ENCODE measurements at regions not wholly inside any gene's neighbourhood (a gene's known extent, or its start where the extent isn't known, plus 50 kb on each side); places are given as distances from the start of the nearest gene placed in this dataset.

- intact Hi-C loops (cut with micrococcal nuclease): no loop called here
Measured at GRCh38 chr2:81235601-81236000, 931.0 kb upstream of the LRRTM1 start.

DNA sequence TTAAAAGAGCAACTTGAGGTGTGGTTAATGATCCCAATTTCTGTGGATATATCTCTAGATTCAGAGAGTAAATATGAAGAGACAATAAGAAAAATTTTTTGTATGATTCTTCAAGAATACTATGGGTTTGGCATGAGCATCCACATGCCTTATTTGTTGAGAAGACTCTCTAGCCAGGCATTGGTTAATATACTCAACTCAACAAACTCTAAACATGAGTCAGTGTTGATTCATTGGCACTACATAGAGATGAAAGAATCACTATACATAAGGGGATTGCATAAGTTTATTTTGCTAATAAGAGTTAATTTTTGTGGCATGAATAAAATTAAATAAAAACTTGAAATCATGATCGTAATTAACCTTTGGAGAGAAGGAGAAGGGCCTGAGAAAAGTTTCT is 930.2 kb upstream of the LRRTM1 start:
- Mint-ChIP-seq H3K4me1 (no peaks in the 10 kb centered on the region), H3K27me3 (ENCODE audit: low read depth in 2 of 2) (no peaks in the 10 kb centered on the region), H3K36me3 (peaks cover 7% of the 10 kb centered on the region), H3K4me3 (no peak overlapping the region), H3K27ac (no peak overlapping the region), H3K9me3 (peaks cover 20 to 38% of the 10 kb centered on the region in 2 donors)
- DNase-seq (no peak), ATAC-seq (no peak)
- TF ChIP-seq, protein P1, sequence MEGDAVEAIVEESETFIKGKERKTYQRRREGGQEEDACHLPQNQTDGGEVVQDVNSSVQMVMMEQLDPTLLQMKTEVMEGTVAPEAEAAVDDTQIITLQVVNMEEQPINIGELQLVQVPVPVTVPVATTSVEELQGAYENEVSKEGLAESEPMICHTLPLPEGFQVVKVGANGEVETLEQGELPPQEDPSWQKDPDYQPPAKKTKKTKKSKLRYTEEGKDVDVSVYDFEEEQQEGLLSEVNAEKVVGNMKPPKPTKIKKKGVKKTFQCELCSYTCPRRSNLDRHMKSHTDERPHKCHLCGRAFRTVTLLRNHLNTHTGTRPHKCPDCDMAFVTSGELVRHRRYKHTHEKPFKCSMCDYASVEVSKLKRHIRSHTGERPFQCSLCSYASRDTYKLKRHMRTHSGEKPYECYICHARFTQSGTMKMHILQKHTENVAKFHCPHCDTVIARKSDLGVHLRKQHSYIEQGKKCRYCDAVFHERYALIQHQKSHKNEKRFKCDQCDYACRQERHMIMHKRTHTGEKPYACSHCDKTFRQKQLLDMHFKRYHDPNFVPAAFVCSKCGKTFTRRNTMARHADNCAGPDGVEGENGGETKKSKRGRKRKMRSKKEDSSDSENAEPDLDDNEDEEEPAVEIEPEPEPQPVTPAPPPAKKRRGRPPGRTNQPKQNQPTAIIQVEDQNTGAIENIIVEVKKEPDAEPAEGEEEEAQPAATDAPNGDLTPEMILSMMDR (IDR thresholded peaks at IDR 0.05): no peak
- Histone ChIP-seq H3K4me3 (ENCODE audit: low read length) (no peak overlapping the region), H3K9me3 (ENCODE audit: control insufficient read depth, insufficient read depth, low read length) (no peaks in the 10 kb centered on the region), H3K4me1 (ENCODE audit: control insufficient read depth, insufficient read depth, low read length) (no peaks in the 10 kb centered on the region), H3K27ac (ENCODE audit: low read length) (no peak overlapping the region), H3K27me3 (ENCODE audit: control insufficient read depth, insufficient read depth, low read length) (no peaks in the 10 kb centered on the region), H3K36me3 (ENCODE audit: control insufficient read depth, insufficient read depth, low read length) (no peaks in the 10 kb centered on the region)
- 33% methylated on average over 1 of the region's 1 CpG for WGBS (ENCODE audit: insufficient coverage)
- intact Hi-C loops (cut with micrococcal nuclease): no loop called here

More at GRCh38 chr2:81235601-81236000, 931.0 kb upstream of the LRRTM1 start:
- H3K36me3 Mint-ChIP-seq: peaks cover 10% of the 10 kb centered on the region
- Histone ChIP-seq H3K27me3 (ENCODE audit: control insufficient read depth, insufficient read depth, low read length) (no peaks in the 10 kb centered on the region), H3K4me1 (ENCODE audit: control insufficient read depth, insufficient read depth, low read length) (no peaks in the 10 kb centered on the region), H3K27ac (ENCODE audit: low read length) (no peak overlapping the region), H3K36me3 (ENCODE audit: control insufficient read depth, insufficient read depth, low read length) (no peaks in the 10 kb centered on the region), H3K4me3 (ENCODE audit: low read length) (no peak overlapping the region), H3K9me3 (ENCODE audit: control insufficient read depth, insufficient read depth, low read length) (no peaks in the 10 kb centered on the region)
- DNase-seq: no peak
- H3K27ac Mint-ChIP-seq: no peak overlapping the region
- no peak overlapping the region for H3K4me3 Mint-ChIP-seq
- H3K9me3 Mint-ChIP-seq: peaks cover 20 to 39% of the 10 kb centered on the region in 2 donors
- H3K27me3 Mint-ChIP-seq (ENCODE audit: low read depth in 2 of 2): no peaks in the 10 kb centered on the region
- no peak for ATAC-seq
- TF ChIP-seq, protein P1 (IDR thresholded peaks at IDR 0.05): no peak
- no CpG with 5 or more reads among the region's 1 CpG for WGBS (ENCODE audit: insufficient coverage)
- H3K4me1 Mint-ChIP-seq: no peaks in the 10 kb centered on the region

- Mint-ChIP-seq H3K4me3 (no peak overlapping the region), H3K4me1 (no peaks in the 10 kb centered on the region), H3K27ac (no peak overlapping the region), H3K27me3 (ENCODE audit: low read depth in 2 of 2) (no peaks in the 10 kb centered on the region), H3K36me3 (no peaks in the 10 kb centered on the region), H3K9me3 (peaks cover 8 to 14% of the 10 kb centered on the region in 2 donors)
- TF ChIP-seq, protein P1 (IDR thresholded peaks at IDR 0.05): no peak
- no peak for ATAC-seq
- intact Hi-C loops (cut with micrococcal nuclease): no loop called here
- DNase-seq: no peak
- Histone ChIP-seq H3K27me3 (ENCODE audit: control insufficient read depth, insufficient read depth, low read length) (no peaks in the 10 kb centered on the region), H3K27ac (ENCODE audit: low read length) (no peak overlapping the region), H3K36me3 (ENCODE audit: control insufficient read depth, insufficient read depth, low read length) (no peaks in the 10 kb centered on the region), H3K4me1 (ENCODE audit: control insufficient read depth, insufficient read depth, low read length) (no peaks in the 10 kb centered on the region), H3K9me3 (ENCODE audit: control insufficient read depth, insufficient read depth, low read length) (peaks cover 3% of the 10 kb centered on the region), H3K4me3 (ENCODE audit: low read length) (no peak overlapping the region)
- WGBS (ENCODE audit: insufficient coverage): 81% methylated on average over 3 of the region's 4 CpGs
Measured at GRCh38 chr2:81225756-81226155, 921.2 kb upstream of the LRRTM1 start.

DNA sequence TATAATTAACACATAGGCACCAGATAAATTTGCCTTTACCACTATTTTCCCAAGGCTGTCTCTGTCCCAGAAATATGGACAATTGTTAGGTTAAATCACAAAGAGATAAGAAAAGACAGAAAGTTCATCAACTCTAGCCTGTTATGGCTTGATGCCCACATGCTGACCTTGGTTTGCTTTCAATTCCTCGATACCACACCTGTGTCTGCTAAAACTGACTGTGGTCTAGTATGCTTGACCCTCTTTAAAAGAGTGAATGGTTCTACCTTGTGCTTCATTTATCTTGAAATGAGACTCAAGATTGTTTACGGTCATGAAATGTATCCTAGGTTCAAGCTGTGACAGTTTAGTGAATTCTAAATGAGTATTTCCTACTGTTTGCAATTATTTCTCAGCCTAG is 909.0 kb upstream of the LRRTM1 start:
- Histone ChIP-seq H3K27me3 (ENCODE audit: control insufficient read depth, insufficient read depth, low read length) (no peaks in the 10 kb centered on the region), H3K27ac (ENCODE audit: low read length) (no peak overlapping the region), H3K4me3 (ENCODE audit: low read length) (no peak overlapping the region), H3K36me3 (ENCODE audit: control insufficient read depth, insufficient read depth, low read length) (no peaks in the 10 kb centered on the region), H3K4me1 (ENCODE audit: control insufficient read depth, insufficient read depth, low read length) (no peaks in the 10 kb centered on the region), H3K9me3 (ENCODE audit: control insufficient read depth, insufficient read depth, low read length) (no peaks in the 10 kb centered on the region)
- Mint-ChIP-seq H3K9me3 (peaks cover 10 to 24% of the 10 kb centered on the region in 2 donors), H3K36me3 (no peaks in the 10 kb centered on the region), H3K4me1 (no peaks in the 10 kb centered on the region), H3K27me3 (ENCODE audit: low read depth in 2 of 2) (no peaks in the 10 kb centered on the region), H3K4me3 (no peak overlapping the region), H3K27ac (no peak overlapping the region)
- TF ChIP-seq, protein P1 (IDR thresholded peaks at IDR 0.05): no peak
- no peak for ATAC-seq
- intact Hi-C loops (cut with micrococcal nuclease): no loop called here
- no peak for DNase-seq
- WGBS (ENCODE audit: insufficient coverage): 82% methylated on average over 2 of the region's 2 CpGs

Data from natural killer cell (primary cell).